Activated naive CD8-positive, alpha-beta T cell treated with anti-CD3 and anti-CD28 coated beads, Interleukin-2, amount 10 ng/mL, durations not matched to agents 7 days and 5 days (primary cell): ENCODE measurements at regions not wholly inside any gene's neighbourhood (a gene's known extent, or its start where the extent isn't known, plus 50 kb on each side); places are given as distances from the start of the nearest gene placed in this dataset.
A peak's percentile ranks its signal among the peaks of the same experiment; 100 is the strongest.

Source experiments
- ATAC-seq: fragments of 150-1000 bp; cut with Tn5 transposase; one replicate; pipeline ENCODE4 v1.10.0; 2021; ENCODE audit warnings: low read depth, moderate library complexity
- POLR2A ChIA-PET: fragments of 350-600 bp; sonication (Branson Sonifier 250); formaldehyde crosslinking; loops from one replicate; lab custom pipeline; 2021; ENCODE audit warnings: antibody characterized with exemption; lab: Charles Lee
- DNase-seq: peaks from one replicate; pipeline ENCODE4 v3.0.0; 2021
- H3K27ac Mint-ChIP-seq: one replicate; pipeline ENCODE4 v1.8.0; 2022; ENCODE audit warnings: mild to moderate bottlenecking, mixed read lengths
- H3K27me3 Mint-ChIP-seq: one replicate; pipeline ENCODE4 v1.8.0; 2022; ENCODE audit warnings: mild to moderate bottlenecking, moderate library complexity, mixed read lengths
- H3K36me3 Mint-ChIP-seq: one replicate; pipeline ENCODE4 v1.8.0; 2021; ENCODE audit warnings: mild to moderate bottlenecking, mixed read lengths
- H3K4me1 Mint-ChIP-seq: one replicate; pipeline ENCODE4 v1.8.0; 2021; ENCODE audit warnings: mixed read lengths
- H3K4me3 Mint-ChIP-seq: one replicate; pipeline ENCODE4 v1.8.0; 2022; ENCODE audit warnings: mild to moderate bottlenecking, moderate library complexity, mixed read lengths
- H3K9me3 Mint-ChIP-seq: one replicate; pipeline ENCODE4 v1.8.0; 2021; ENCODE audit warnings: mixed read lengths

GRCh38 chr3:107028626-107029025 is 348.6 kb upstream of the CCDC54 start:
- POLR2A ChIA-PET = no interaction called here
- ATAC-seq = no peak
- Mint-ChIP-seq H3K36me3 (no peaks in the 10 kb centered on the region), H3K27ac (no peak overlapping the region), H3K27me3 (peaks cover 3% of the 10 kb centered on the region), H3K4me3 (no peak overlapping the region), H3K4me1 (no peaks in the 10 kb centered on the region), H3K9me3 (no peaks in the 10 kb centered on the region)
- DNase-seq = no peak

DNA sequence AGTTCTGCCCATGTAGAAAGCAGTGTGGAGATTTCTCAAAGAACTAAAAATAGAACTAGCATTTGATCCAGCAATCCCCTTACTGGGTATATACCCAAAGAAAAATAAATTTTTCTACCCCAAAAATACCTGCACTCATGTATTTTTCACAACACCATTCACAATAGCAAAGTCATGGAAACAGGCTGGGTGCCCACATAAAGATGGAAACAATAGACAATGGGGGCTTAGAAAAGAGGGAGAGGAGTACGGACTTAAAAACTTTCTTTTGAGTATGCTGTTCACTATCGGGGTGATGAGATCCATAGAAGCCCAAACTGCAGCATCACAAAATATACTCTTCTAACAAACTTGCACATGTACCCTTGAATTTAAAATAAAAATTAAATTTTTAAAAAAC is 345.1 kb upstream of the CCDC54 start:
- Mint-ChIP-seq H3K4me3 (no peak overlapping the region), H3K4me1 (no peaks in the 10 kb centered on the region), H3K27ac (no peak overlapping the region), H3K27me3 (peaks cover 5% of the 10 kb centered on the region), H3K36me3 (no peaks in the 10 kb centered on the region), H3K9me3 (peaks cover 11% of the 10 kb centered on the region)
- no peak for ATAC-seq
- DNase-seq = no peak
- POLR2A ChIA-PET = no interaction called here

- H3K4me3 Mint-ChIP-seq = no peak overlapping the region
- POLR2A ChIA-PET = no interaction called here
- no peak overlapping the region for H3K27ac Mint-ChIP-seq
- peaks cover 5% of the 10 kb centered on the region for H3K27me3 Mint-ChIP-seq
- no peak for ATAC-seq
- no peaks in the 10 kb centered on the region for H3K4me1 Mint-ChIP-seq
- no peak for DNase-seq
- no peaks in the 10 kb centered on the region for H3K36me3 Mint-ChIP-seq
- peaks cover 15% of the 10 kb centered on the region for H3K9me3 Mint-ChIP-seq
These were observed 343.1 kb upstream of the CCDC54 start for GRCh38 chr3:107034142-107034541.

DNA sequence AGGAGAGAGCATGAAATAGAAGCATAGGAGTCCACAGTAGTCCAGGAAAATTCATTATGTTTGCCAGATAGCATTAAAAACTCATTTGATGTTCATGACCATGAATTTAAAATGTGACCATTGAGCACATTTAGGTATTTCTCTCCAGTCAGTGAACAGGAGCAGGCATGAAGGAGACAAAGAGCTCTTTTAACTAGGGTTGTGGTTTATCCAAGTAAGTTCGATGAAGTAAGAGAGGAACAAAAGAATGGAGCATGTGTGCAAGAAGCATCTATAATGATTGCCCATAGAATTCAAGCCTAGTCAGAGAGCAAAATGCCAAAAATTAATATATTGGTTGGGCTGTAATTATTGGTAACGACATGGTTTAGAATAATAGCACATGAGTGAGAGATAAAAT is 342.1 kb upstream of the CCDC54 start:
- POLR2A ChIA-PET = no interaction called here
- no peak overlapping the region for H3K4me3 Mint-ChIP-seq
- no peaks in the 10 kb centered on the region for H3K4me1 Mint-ChIP-seq
- no peaks in the 10 kb centered on the region for H3K36me3 Mint-ChIP-seq
- H3K27me3 Mint-ChIP-seq = peaks cover 5% of the 10 kb centered on the region
- H3K27ac Mint-ChIP-seq = no peak overlapping the region
- DNase-seq = no peak
- no peak for ATAC-seq
- H3K9me3 Mint-ChIP-seq = peaks cover 16% of the 10 kb centered on the region

- Mint-ChIP-seq H3K27me3 (peaks cover 5% of the 10 kb centered on the region), H3K9me3 (no peaks in the 10 kb centered on the region), H3K4me3 (no peak overlapping the region), H3K27ac (no peak overlapping the region), H3K36me3 (no peaks in the 10 kb centered on the region), H3K4me1 (no peaks in the 10 kb centered on the region)
- POLR2A ChIA-PET = no interaction called here
- ATAC-seq (no peak), DNase-seq (no peak)
These were observed 332.6 kb upstream of the CCDC54 start for GRCh38 chr3:107044677-107045076.

GRCh38 chr3:107045791-107046190 is 331.4 kb upstream of the CCDC54 start:
- ATAC-seq (no peak), DNase-seq (no peak)
- H3K4me3 Mint-ChIP-seq = no peak overlapping the region
- POLR2A ChIA-PET = no interaction called here
- H3K9me3 Mint-ChIP-seq = no peaks in the 10 kb centered on the region
- H3K27ac Mint-ChIP-seq = no peak overlapping the region
- peaks cover 5% of the 10 kb centered on the region for H3K27me3 Mint-ChIP-seq
- no peaks in the 10 kb centered on the region for H3K4me1 Mint-ChIP-seq
- no peaks in the 10 kb centered on the region for H3K36me3 Mint-ChIP-seq

- no peak overlapping the region for H3K27ac Mint-ChIP-seq
- H3K4me1 Mint-ChIP-seq = no peaks in the 10 kb centered on the region
- POLR2A ChIA-PET = no interaction called here
- no peaks in the 10 kb centered on the region for H3K9me3 Mint-ChIP-seq
- H3K27me3 Mint-ChIP-seq = peaks cover 7% of the 10 kb centered on the region
- DNase-seq (no peak), ATAC-seq (no peak)
- no peak overlapping the region for H3K4me3 Mint-ChIP-seq
- no peaks in the 10 kb centered on the region for H3K36me3 Mint-ChIP-seq
These were observed 321.9 kb upstream of the CCDC54 start for GRCh38 chr3:107055181-107055942.

GRCh38 chr3:107061466-107061865 is 315.8 kb upstream of the CCDC54 start:
- Mint-ChIP-seq H3K4me3 (no peak overlapping the region), H3K27ac (no peak overlapping the region), H3K27me3 (peaks cover 18% of the 10 kb centered on the region), H3K36me3 (no peaks in the 10 kb centered on the region), H3K9me3 (no peaks in the 10 kb centered on the region), H3K4me1 (peaks cover 7% of the 10 kb centered on the region)
- DNase-seq = no peak
- ATAC-seq = no peak
- POLR2A ChIA-PET = no interaction called here

DNA sequence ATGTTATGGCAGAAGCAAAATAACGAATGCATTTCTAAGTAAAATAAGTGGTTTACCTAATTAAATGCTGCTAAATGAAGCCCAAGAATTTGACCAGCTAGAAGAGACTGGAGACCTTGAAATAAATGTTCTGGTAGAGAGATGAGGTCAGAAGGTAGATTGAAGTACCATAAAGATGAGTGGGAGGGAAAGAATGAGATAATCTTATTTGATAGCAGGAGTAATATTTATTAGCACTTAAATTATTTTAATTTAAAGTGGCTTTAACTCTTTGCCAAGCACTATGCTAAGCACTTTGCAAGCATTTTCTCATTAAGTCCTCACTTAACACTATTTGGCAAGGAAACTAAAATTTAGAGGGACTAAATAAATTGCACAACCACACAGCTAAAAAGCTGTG is 314.9 kb upstream of the CCDC54 start:
- POLR2A ChIA-PET = no interaction called here
- H3K4me1 Mint-ChIP-seq = peaks cover 7% of the 10 kb centered on the region
- H3K4me3 Mint-ChIP-seq = no peak overlapping the region
- H3K9me3 Mint-ChIP-seq = no peaks in the 10 kb centered on the region
- H3K36me3 Mint-ChIP-seq = no peaks in the 10 kb centered on the region
- no peak for DNase-seq
- H3K27me3 Mint-ChIP-seq = peaks cover 18% of the 10 kb centered on the region
- no peak overlapping the region for H3K27ac Mint-ChIP-seq
- ATAC-seq = no peak

GRCh38 chr3:107062787-107063186 is 314.5 kb upstream of the CCDC54 start:
- DNase-seq (no peak), ATAC-seq (no peak)
- POLR2A ChIA-PET = no interaction called here
- H3K9me3 Mint-ChIP-seq = no peaks in the 10 kb centered on the region
- H3K27me3 Mint-ChIP-seq = peaks cover 18% of the 10 kb centered on the region
- no peak overlapping the region for H3K4me3 Mint-ChIP-seq
- H3K4me1 Mint-ChIP-seq = peaks cover 7% of the 10 kb centered on the region
- no peak overlapping the region for H3K27ac Mint-ChIP-seq
- H3K36me3 Mint-ChIP-seq = no peaks in the 10 kb centered on the region

GRCh38 chr3:107063351-107063750 is 313.9 kb upstream of the CCDC54 start:
- DNase-seq = no peak
- Mint-ChIP-seq H3K36me3 (no peaks in the 10 kb centered on the region), H3K4me3 (no peak overlapping the region)

DNA sequence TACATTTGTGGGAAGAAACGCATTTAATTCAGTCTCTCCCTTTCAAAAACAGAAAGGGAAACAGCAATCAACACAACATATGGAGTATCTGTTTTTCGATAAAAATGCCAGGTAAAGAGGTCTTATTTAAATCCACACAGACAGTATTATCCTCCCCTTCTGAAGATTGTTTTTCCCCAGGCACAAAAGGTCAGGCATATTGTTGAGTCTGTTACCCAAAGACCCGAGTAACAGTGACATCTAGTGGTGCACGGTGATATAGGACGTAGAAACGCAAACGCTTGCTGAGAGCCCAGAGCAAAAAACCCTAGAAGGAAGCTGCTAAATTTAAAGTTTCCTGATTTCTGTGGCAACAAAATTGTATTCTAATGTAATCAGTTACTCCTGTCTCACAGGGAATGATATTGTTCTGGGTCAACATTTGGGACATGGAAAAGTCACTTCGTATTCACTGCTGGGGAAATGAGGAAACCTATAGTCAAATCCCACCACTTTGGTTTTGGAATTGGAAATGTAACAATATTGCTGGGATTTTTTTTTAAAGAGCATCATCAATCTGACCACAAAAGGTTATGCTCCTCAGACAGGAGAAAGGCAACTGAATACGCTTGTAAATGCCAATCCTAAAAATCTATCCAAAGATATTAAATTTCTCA is 312.7 kb upstream of the CCDC54 start:
- peaks cover 10% of the 10 kb centered on the region for H3K4me1 Mint-ChIP-seq
- peak; percentile 33 for DNase-seq
- H3K36me3 Mint-ChIP-seq = no peaks in the 10 kb centered on the region
- no peak overlapping the region for H3K4me3 Mint-ChIP-seq
- no peak overlapping the region for H3K27ac Mint-ChIP-seq
- ATAC-seq = peak; percentile 60
- POLR2A ChIA-PET = no interaction called here
- H3K9me3 Mint-ChIP-seq = no peaks in the 10 kb centered on the region
- H3K27me3 Mint-ChIP-seq = peaks cover 18% of the 10 kb centered on the region

More at GRCh38 chr3:107063351-107063750, 313.9 kb upstream of the CCDC54 start:
- Mint-ChIP-seq H3K4me1 (peaks cover 7% of the 10 kb centered on the region), H3K27me3 (peaks cover 18% of the 10 kb centered on the region), H3K27ac (no peak overlapping the region), H3K9me3 (no peaks in the 10 kb centered on the region)
- no peak for ATAC-seq
- POLR2A ChIA-PET = no interaction called here

- POLR2A ChIA-PET = no interaction called here
- ATAC-seq = no peak
These were observed 312.0 kb upstream of the CCDC54 start for GRCh38 chr3:107065094-107065861.

More at GRCh38 chr3:107065094-107065861, 312.0 kb upstream of the CCDC54 start:
- Mint-ChIP-seq H3K36me3 (no peaks in the 10 kb centered on the region), H3K27me3 (peaks cover 18% of the 10 kb centered on the region), H3K27ac (no peak overlapping the region), H3K9me3 (no peaks in the 10 kb centered on the region), H3K4me3 (peak overlapping the region; percentile 5), H3K4me1 (peaks cover 10% of the 10 kb centered on the region)
- peak; percentile 23 for DNase-seq
